Left renal cortex interstitium (tissue), 4 donors: ENCODE measurements at regions not wholly inside any gene's neighbourhood (a gene's known extent, or its start where the extent isn't known, plus 50 kb on each side); places are given as distances from the start of the nearest gene placed in this dataset.

Source experiments
- DNase-seq, 4 donors: peaks; one replicate each; pipeline ENCODE4 v3.0.0-alpha.2; 2013; ENCODE audit warnings: low read depth in 4 of 4, low spot score in 2 of 4, missing footprints in 1 of 4

DNA sequence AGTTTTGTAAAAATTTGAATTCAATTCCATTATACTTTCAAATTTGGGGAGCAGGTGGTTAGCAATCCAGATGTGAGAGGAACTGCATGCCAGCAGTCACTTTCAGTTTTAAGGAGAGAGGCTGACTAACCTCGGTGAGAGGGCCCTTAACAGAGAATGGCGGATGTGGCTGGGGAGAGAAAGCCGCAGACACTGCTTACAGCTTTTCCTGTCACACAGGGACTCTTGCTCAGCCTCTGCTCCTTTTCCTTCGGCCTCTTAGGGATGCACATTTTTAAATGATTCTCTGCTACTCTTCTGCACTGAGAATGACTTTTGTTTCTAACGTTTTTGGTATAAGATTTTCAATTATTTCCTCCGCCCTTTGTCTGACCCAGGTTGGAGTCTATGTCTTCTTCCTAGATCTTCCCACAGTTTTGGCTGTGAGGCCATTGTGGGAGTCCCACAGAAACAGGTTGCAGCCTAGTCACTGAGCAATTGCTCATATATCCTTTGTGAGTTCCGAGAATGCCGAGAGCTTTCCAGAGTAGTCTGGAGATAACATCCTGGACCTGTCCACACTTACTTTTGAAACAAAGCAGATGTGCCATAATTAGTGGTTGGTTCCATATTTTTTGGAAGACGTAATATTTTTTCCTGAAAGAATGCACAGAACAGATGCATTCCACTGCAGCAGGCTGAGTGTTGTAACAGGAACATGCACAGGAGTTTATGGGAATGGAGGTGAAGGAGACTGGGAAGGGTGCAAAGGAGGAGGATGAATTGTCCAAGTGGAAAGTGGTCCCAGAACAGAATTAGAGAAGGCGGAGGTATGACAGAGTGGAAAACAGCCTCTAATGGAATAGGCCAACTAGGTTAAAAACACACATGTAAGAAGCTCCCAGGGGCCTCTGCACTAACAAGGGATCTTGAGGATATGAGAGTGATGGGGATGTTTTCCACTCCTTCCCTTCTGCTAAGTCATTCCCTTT lies 168.0 kb upstream of the ZNF32 start:
- DNase-seq = no peak

DNA sequence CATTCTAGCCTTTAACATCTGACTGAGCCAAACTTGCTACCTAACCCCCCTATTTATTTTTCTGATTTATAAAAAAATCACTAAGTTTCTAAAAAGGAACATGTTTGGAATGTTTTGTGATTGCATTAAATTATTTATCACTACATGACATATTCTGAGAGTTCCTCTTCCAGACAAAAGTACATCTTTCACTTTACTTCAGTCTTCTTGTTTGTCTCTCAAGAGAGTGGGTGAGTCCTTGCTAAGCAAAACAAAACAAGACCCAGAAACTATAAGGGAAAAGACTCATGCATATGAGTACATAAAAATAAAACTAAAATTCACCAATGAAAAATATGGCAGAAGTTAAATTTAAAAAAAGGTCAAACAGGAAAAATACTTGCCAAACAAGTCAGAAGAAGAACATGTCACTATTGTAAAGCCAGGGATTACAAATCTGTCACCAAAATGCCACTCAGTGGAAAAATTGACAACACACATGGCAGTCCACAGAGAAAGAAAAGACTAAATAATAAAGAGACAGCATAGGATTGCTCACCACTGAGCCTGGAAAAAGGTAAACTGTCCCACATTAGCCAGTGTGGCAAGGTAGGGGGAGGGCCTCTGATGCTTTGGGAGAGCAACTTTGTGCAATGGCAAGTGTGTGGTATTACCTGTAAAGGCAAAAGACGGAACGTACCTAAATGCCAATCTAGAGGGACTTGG lies 166.7 kb upstream of the ZNF32 start:
- DNase-seq = no peak

DNA sequence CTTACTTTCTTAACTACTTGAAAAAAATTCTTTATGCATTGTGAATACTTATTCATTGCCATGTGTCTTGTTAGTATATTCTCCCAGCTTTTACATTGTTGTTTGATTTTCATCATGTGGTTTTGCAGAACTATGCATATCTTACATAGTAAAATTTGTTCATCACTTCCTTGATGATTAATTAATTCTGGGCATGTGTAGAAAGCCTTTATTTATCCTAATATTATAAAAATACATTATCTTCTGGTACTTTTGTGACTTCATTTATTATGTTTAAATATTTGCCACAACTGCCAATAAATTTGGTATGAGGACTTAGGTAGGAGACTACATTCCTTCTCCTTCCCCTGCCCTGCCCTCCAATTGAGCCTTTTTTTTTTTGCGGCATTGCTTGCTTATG lies 166.0 kb upstream of the ZNF32 start:
- no peak for DNase-seq

DNA sequence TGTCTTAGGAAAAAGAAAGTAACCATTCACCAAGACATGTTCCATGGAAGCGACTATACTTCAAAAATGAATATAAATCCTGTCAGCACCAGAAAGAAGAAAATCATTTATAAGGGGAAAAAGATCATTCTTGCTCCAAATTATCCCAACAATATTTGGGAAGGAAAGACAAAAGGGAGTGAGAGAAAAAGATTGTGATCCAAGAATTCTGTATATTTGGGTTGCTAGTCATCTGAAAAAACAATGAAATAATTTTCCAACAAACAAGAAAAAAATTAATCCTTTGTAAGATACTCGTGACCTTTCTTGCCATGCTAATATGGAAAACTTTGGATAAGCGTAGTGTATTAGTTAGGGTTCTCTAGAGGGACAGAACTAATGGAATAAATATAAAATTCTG lies 163.2 kb upstream of the ZNF32 start:
- no peak for DNase-seq

DNA sequence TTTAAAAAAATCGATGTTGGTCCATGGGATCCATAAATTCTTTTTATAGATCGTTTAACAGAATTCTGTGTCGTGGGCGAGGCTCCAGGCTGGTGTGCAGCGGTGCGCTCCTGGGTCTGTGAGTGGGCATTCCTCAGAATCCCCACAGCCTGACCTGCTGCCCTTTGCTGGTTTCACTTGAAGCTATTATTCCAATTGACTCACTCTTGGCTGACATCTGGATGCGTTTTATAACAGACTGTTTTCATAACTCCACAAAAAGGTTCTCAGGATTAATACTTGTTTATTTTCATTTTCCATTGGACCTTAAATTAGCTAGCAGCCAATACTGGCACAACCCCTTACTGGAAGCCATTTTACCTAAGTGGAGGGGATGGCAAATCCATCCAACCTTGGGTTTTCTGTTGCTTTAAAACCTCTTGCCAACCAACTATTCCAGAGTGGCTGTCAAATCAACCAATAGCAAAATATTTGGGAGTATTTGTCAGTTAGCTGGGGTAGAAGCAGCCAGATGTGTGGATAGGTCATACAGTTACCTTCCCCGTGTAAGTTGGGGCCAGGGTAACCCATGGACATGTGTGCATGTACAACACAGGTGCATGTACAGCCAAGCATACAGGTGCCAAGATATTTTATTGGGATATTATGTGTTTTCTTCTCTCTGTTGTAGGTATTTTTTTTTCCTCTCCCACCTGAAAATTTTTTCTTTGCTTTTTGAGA lies 160.7 kb upstream of the ZNF32 start:
- DNase-seq = no peak

DNA sequence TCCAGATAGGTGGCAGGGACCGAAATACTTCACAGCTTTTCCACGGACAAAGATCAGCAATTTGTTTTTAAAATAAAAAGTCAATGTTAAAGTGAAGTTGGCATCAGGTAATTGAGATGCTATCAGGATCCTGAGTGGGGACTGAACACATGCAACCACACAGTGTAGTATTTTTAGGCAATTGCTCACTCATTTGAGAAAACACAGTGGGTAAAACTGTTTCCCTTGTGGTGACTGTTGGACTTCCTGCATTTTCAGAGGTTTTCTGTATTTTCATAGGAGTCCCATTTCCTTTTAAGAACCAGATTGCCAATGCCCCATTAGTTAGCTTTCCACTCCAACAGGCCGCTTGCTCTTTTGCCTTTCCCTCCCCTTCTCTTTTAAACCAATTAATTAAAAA lies 159.5 kb upstream of the ZNF32 start:
- DNase-seq = no peak

DNA sequence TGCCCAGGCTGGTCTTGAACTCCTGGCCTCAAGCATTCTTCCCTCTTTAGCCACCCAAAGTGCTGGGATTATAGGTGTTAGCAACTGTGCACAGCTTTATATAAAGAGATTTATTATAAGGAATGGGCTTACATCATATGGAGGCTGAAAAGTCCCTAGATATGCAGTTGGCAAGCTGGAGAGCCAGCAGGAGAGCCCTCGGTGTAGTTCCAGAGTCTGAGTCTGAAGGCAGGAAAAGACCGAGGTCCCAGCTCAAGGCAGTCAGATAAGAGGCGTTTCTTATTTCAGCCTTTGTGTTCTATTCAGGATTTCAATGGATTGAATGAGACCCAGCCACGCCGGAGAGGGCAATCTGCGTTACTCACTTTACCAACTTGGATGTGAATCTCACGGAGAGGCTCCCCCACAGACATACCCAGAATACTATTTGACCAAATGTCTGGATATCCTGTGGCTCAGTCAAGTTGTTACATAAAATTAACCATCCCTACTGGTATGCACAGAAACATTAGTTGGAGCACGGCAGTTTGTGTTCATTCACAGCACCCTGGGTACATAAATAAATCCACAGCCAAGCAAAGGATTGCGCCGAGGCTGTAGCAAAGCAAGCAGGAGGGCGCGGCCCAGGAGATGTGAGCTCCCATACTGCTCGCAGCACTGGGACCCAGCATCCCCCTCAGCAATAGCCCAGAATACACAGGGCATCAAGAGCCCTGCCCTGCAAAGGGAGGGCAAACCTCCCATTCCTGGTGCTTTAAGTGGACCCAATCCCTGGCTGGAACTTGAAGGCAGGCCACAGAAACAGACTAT lies 158.4 kb upstream of the ZNF32 start:
- no peak for DNase-seq

DNA sequence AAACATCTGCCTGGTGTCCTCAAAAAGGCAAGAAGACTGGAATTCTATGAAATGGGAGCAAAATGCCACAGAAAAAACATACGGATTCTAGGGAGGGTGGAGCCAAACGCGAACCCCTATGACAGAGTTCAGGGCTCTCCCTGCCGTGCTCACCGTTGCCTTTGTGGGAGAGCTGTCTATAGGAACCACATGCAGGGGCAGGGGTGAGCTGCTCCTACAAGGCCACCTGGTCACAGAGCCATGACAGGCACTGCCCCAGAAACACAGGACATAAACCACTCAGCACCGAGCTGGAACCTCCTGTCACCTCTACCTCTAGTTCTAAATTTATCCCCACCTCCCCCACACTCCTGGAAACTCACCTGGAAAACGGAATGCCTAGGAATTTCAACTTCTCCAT lies 155.1 kb upstream of the ZNF32 start:
- no peak for DNase-seq

DNA sequence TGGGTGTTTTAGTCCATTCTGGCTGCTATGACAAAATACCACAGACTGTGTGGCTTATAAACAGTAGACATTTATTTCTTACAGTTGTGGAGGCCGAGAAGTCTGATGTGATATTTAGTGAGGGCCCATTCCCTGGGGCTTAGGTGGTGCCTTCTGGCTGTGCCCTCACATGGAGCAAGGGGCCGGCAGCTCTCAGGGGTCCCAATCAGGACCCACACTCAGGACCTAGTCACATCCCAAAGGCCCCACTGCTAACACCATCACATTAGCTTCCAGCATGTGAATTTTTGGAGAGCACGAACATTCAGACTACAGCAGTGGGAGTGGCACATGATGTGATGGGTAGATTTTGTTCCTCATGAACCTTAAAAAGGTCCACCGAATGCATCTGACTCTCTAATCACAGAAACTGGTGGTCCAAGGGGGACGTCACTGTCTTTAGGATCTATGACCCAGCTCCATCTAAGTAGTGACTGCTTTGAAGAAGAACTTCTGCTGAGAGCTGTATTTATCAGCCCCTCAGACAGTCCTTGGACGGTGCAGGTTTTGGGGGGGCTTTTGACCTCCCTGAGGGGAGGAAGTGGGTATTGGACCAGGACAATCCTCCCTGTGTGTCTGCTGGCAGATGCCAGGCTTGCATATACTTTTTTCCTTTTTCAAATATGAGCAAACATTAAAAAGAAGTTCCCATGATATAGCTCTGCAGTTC lies 154.5 kb upstream of the ZNF32 start:
- no peak for DNase-seq

DNA sequence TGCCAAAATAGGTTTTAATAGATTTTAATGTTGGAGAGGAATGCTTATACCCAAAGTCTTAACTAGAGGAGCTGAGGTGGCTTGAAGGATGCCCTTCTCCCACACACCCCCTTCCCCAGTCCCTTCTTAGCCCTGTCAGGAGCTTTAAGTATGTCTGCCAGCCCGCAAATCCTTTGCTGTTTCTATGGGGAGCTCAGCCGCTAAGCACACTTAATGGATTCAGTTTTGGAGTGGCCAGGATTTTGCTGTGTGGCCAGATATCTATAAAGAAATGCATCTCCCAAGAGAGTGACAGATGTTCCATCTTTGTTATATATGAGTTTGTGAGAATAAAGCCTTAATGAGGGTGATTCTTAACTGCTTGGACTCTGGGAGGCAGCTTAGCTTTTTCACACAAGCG lies 152.9 kb upstream of the ZNF32 start:
- no peak for DNase-seq

DNA sequence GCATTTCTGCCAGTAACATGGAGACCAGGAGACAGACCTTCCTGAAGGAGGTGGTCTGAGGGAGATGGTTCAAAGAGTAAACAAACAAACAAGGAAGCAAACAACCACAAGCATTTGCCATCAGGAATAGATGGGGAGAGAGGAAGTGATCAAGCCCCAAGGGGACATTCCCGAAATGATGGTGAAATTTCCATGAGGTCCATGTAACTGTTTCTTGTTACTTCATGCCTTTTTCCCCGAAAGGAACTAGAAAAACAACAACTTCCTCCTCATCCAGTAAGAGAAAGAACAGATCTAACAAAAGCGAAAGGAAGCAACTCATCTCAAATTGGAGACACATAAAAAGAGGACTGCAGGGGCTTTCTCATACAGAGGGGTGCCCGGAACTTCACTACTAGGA lies 152.5 kb upstream of the ZNF32 start:
- DNase-seq = no peak

DNA sequence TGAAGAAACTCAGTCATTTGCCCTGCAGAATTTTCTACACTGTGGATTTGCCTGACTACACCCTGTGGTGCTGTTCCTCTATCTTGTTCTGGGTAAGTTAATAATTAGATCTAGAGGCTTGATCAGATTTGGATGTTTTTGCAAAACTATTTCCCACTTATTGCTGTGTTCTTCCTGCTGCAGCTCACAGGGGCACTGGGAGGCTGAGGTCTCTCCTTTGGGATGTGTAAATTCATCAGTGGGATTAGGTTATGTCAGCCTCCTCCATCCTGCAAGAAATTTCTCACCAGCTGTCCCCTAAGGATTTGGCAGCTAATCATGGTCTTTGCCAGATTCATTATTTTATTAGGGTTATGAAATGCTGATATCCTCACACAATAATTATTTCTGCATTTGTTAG lies 148.1 kb upstream of the ZNF32 start:
- DNase-seq = no peak

DNA sequence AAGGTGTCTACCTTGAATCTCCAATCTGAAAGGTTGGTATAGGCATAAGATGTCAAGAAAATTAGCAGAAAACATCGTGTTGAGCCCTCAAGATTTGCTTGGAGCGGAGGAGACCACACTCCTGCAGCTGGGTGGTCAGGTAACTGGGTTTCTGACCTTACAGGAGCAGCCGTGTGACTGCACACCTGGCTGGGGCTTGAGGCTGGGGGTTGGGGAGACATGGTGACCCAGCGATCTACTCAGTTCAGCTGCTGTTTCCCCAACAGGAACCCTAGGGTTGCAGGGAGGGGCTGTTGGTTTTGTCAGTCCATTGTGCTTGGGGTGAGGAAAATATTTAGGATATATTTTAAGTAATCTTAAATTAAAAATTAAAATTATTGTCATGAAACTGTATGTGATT lies 147.0 kb upstream of the ZNF32 start:
- DNase-seq = no peak

DNA sequence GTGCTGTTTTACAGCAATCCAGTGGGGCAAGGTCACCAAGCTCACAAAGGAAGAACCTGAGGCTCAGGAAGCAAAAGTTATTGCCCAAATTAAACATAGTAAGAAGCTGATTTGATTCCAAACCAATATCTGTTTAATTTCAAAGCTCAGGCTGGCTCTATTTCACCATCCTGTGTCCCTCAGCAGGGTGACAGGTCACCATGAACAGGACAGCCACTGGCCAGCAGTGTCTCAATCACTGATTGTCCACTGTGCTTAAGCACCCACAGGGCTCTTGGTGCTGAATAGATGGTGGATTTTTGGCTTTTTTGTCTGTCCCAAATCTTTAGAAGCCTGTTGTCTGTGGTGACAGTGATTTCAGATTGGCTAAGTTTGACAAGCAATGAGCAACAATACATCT lies 146.4 kb upstream of the ZNF32 start:
- DNase-seq = no peak

DNA sequence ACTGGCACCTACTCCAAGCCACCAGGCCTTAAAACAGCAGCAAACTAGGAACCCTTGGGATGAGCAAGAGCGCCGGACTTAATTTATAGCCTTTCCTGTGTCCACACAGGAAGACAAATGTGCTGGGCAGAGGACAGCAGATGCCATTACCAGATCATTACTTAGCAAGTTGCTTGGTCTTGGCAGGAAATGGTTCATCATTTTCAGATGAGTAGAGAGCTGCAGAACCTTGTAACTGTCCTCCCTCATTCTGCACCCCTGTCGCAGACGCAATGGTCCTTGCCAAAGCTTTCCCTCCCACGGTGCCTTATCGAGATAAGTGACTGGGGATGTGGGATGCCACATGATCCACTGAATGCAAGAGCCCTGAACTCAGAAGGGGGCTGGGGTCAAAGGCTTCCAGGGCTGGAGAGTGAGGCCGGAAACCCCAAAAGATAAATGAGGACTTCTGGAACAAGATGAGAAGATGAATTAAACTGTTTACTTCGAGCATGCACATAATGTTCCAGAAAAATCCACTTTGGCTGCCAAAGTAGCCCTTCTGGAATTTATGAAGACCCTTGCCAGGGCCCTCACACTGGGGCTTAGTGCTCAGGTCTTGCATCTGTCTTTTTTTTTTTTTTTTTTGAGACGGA lies 145.6 kb upstream of the ZNF32 start:
- no peak for DNase-seq

DNA sequence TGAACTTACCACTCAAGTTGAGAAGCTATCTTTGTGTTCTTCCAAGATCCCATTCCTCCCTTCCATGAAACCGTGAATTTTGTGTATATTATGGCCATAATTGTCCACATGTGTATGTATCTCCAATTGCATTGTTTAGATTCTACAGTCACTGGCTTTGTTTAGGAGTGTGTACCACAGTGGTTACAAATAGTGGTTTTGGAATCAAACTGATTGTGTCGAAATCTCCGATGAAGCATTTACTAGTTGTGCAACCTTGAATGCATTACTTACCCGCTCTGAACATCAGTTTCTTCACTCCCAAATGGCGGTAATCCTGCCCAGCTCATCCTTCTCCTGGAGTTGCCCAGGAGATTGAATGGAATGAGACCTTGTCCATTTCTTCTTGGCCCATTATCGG lies 145.0 kb upstream of the ZNF32 start:
- DNase-seq = no peak

DNA sequence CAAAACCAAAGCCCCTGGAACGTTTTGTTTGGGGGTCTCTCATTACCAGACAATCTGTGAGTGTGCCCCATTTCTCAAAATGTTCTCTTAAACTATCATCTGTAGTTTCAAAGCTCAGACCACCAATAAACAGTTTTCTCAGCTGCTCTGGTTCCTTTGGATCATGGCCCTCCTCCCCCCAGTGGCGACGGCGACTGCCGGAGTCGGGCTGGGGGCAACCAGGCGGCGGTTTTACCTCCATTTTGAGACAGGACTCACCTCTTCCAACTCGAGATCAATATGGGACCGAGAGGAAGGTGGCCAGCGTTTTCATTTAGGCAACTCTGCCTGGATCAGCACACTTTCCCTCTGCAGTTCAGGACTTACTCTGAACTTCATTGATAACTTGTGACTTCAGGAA lies 141.5 kb upstream of the ZNF32 start:
- no peak for DNase-seq

DNA sequence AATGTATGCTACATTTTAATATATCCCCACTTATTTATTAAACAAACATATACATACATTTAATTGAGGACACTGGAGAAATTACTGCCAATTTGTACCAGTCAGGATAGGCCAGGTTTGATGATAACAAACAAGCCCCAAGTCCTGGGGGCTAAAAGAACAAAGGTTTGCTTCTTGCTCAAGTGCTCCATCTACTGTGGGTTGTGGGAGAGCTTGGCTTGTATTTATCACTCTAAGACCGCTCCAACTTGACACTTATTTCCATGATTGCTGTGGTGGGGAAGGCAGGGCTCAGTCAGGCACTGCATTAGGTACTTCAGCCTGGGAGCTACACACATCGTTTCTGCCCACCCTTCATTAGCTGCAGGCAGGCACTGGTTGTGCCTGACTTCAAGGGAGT lies 136.6 kb upstream of the ZNF32 start:
- DNase-seq = no peak

DNA sequence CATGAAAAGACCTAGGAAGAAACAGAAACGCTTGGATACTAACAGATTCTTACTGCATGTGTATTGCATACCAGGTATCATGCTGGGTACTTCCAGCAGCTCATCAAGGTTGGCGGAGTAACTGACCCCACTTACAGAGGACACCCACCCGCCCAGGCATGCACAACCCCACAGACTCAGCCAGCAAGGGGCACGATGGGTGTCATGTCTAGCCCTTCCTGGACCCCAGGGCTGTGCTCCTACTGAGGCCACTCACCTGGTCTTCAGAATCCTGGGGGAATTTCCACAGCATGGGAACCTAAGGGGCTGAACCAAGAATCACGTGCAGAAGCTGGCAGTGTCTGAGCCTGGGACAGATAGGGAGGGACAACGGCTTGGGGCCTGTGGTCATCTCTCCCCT lies 134.1 kb upstream of the ZNF32 start:
- DNase-seq = no peak
